MCF 10A (cell line): ENCODE measurements at regions not wholly inside any gene's neighbourhood (a gene's known extent, or its start where the extent isn't known, plus 50 kb on each side); places are given as distances from the start of the nearest gene placed in this dataset.

Source experiments
- BruUV-seq: library from RNA; stranded (reverse); fragments of 400-500 nt; replicated peaks from 2 replicates; lab custom pipeline; 2021; lab: Mats Ljungman, UMichigan
- CTCF ChIA-PET: fragments of 300-600 bp; sonication (Branson Sonifier 250); formaldehyde crosslinking; extraction: SDS; loops from one replicate; lab custom pipeline; 2021; ENCODE audit warnings: antibody characterized with exemption, inconsistent platforms; lab: Yijun Ruan, JAX
- POLR2A ChIA-PET: fragments of 300-600, 350-650 bp; sonication (Branson Sonifier 250); formaldehyde crosslinking; extraction: SDS; loops from one replicate; lab custom pipeline; 2020; ENCODE audit warnings: antibody characterized with exemption, inconsistent platforms; lab: Yijun Ruan, JAX
- DNase-seq: peaks from one replicate; pipeline ENCODE4 v3.0.0-alpha.2; 2018; ENCODE audit not compliant: unreplicated experiment
- H3K27ac Mint-ChIP-seq: one replicate; pipeline ENCODE4 v1.8.0; 2022; ENCODE audit warnings: mild to moderate bottlenecking, low read depth, mixed read lengths; ENCODE audit not compliant: unreplicated experiment
- H3K27me3 Mint-ChIP-seq: one replicate; pipeline ENCODE4 v1.8.0; 2022; ENCODE audit warnings: mixed read lengths; ENCODE audit not compliant: insufficient read depth, unreplicated experiment
- H3K36me3 Mint-ChIP-seq: one replicate; pipeline ENCODE4 v1.8.0; 2022; ENCODE audit warnings: mild to moderate bottlenecking, moderate library complexity, mixed read lengths; ENCODE audit not compliant: insufficient read depth, unreplicated experiment
- H3K4me1 Mint-ChIP-seq: one replicate; pipeline ENCODE4 v1.8.0; 2022; ENCODE audit warnings: mixed read lengths; ENCODE audit not compliant: insufficient read depth, unreplicated experiment
- H3K4me3 Mint-ChIP-seq: one replicate; pipeline ENCODE4 v1.8.0; 2022; ENCODE audit warnings: mild to moderate bottlenecking, moderate library complexity, mixed read lengths; ENCODE audit not compliant: unreplicated experiment
- H3K9me3 Mint-ChIP-seq: one replicate; pipeline ENCODE4 v1.8.0; 2022; ENCODE audit warnings: mixed read lengths; ENCODE audit not compliant: unreplicated experiment
- intact Hi-C: fragments of 100-400 bp; cut with micrococcal nuclease; formaldehyde crosslinking; loops from 2 replicates; pipeline ENCODE4 v1.14.1; 2022
- TF ChIP-seq, protein P1 (sequence below): fragments of 200-600 bp; IDR thresholded peaks from one replicate; pipeline ENCODE4 v1.8.0; 2022; ENCODE audit warnings: antibody characterized with exemption, mild to moderate bottlenecking; ENCODE audit not compliant: unreplicated experiment

DNA sequence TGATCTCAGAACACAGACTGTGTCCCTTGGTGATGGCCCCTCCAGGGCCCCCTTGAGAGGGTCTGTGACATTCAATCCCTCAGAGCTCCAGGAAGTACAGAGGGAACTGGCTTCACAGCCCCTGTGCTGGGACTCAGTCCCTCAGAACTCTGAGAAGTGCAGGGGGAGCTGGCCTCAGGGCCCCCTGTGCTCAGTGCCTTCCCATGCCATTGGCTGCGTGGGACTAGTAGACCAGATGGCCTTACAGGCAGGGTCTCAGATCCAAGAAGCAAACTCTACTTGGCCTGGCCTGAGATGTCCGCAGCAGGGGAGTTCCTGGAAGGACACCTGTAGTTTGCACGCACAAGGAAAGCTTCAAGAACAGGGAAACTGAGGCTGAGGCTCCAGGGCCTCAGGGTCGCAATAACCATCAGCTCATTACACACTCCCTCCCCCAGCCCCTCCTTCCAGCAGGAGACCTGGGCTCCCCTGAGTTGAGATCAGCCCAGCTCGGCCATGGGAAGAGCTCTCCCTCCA lies 138.4 kb downstream of the BRD1 start:
- POLR2A ChIA-PET: no interaction called here
- H3K36me3 Mint-ChIP-seq: peaks cover 4% of the 10 kb centered on the region
- CTCF ChIA-PET: no interaction called here
- intact Hi-C loops: no loop called here
- no TSS peak for BruUV-seq
- H3K4me1 Mint-ChIP-seq: no peaks in the 10 kb centered on the region
- TF ChIP-seq, protein P1, sequence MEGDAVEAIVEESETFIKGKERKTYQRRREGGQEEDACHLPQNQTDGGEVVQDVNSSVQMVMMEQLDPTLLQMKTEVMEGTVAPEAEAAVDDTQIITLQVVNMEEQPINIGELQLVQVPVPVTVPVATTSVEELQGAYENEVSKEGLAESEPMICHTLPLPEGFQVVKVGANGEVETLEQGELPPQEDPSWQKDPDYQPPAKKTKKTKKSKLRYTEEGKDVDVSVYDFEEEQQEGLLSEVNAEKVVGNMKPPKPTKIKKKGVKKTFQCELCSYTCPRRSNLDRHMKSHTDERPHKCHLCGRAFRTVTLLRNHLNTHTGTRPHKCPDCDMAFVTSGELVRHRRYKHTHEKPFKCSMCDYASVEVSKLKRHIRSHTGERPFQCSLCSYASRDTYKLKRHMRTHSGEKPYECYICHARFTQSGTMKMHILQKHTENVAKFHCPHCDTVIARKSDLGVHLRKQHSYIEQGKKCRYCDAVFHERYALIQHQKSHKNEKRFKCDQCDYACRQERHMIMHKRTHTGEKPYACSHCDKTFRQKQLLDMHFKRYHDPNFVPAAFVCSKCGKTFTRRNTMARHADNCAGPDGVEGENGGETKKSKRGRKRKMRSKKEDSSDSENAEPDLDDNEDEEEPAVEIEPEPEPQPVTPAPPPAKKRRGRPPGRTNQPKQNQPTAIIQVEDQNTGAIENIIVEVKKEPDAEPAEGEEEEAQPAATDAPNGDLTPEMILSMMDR: no peak
- no peak for DNase-seq
- no peaks in the 10 kb centered on the region for H3K27me3 Mint-ChIP-seq
- no peak overlapping the region for H3K4me3 Mint-ChIP-seq
- H3K9me3 Mint-ChIP-seq: peaks cover 8% of the 10 kb centered on the region
- H3K27ac Mint-ChIP-seq: no peak overlapping the region

DNA sequence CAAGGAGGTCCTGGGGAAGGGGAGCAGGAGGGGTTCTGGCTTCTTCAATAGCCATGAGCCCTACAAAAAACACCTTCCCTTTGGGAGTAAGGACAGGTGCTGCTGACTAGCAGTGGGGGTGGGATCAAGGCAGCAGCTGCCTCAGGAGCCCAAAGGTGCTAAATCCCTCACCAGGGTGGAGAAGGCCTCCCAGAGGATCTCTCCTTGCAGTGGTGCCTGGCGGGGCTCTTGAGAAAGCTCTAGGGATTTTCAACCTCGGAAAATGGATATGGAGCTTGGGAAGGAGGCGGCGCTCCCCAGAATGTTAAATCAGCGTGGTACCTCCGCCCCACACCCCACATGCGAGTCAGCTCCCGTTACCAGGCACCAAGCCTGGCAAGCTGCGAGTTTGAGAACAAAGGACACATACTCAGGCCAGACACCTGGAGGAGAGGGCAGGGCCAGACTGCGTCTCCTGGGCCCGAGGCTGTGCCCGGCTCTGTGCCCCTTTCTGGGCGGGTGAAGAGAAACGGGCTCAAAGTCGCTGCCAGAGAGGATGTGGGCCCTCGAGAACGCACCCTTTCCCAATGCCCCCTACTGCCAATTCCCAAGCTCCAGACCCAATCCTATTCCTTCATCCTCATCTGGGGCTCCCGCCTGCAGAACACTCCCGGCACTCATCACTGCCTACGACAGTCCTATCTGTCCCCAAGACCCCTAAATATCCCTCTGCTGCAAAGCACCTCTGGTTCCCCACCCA lies 139.0 kb downstream of the BRD1 start:
- TF ChIP-seq, protein P1: no peak
- Mint-ChIP-seq H3K27ac (no peak overlapping the region), H3K9me3 (peaks cover 8% of the 10 kb centered on the region), H3K36me3 (peaks cover 4% of the 10 kb centered on the region), H3K27me3 (no peaks in the 10 kb centered on the region), H3K4me3 (no peak overlapping the region), H3K4me1 (no peaks in the 10 kb centered on the region)
- POLR2A ChIA-PET: no interaction called here
- no peak for DNase-seq
- BruUV-seq: no TSS peak
- intact Hi-C loops: no loop called here
- CTCF ChIA-PET: no interaction called here

DNA sequence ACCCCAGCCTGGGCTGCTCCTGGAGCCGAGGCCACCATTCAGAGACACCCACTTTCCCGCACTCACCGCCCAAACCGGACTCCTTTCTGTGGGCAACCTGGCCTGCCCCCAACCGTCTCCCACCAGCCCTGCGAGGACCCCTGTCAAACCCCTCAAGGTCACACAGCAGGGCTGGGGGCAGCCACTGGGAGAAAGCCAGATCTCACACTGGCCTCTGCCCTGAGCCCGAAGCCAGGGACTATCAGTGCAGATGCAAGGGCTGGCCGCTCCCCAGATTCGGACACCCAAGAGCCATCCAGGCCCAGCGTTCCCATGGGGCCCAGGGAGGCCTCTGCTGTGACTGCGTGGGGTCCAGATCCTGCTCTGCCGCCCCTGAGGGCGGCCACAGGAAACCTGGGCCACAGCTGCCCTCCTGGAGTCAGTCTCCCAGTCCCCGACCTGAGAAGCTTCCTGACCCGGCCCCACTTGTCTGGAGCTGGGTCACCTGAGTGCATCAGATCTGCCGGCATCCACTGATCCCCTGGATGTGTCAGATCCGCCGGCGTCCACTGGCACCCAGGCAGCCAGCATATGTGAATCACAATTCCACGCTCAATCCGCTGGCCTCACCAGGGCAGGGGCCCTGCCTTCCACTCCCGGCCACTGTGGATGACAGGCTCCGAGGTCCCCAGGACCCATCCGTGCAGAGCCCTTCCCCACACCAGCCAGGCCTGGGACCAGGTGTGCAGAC lies 139.7 kb downstream of the BRD1 start:
- Mint-ChIP-seq H3K4me1 (no peaks in the 10 kb centered on the region), H3K9me3 (peaks cover 11% of the 10 kb centered on the region), H3K27me3 (no peaks in the 10 kb centered on the region), H3K36me3 (peaks cover 4% of the 10 kb centered on the region), H3K27ac (no peak overlapping the region), H3K4me3 (no peak overlapping the region)
- no TSS peak for BruUV-seq
- CTCF ChIA-PET: no interaction called here
- intact Hi-C loops: no loop called here
- POLR2A ChIA-PET: no interaction called here
- TF ChIP-seq, protein P1: no peak
- no peak for DNase-seq

DNA sequence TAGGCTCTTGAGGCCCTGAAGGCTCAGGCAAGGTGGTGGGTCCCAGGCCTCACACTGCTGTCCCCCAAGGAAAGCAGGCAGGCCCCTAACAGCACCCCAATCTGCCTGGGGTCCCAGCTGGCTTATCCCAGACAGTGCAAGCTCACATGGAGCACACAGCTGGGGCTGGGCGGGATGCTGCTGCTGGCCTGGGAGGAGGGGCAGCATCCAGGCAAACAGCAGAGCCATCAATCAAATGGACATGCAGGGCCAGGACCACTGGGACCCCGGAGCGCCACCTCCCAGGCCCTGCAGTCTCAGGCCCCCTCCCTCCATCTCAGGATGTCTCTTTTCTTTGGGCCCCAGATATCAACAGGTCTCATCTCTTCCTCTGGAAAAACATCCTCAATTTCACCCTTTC lies 140.3 kb downstream of the BRD1 start:
- no peaks in the 10 kb centered on the region for H3K27me3 Mint-ChIP-seq
- H3K4me3 Mint-ChIP-seq: no peak overlapping the region
- no peaks in the 10 kb centered on the region for H3K4me1 Mint-ChIP-seq
- no peak overlapping the region for H3K27ac Mint-ChIP-seq
- TF ChIP-seq, protein P1: no peak
- DNase-seq: no peak
- BruUV-seq: no TSS peak
- peaks cover 4% of the 10 kb centered on the region for H3K36me3 Mint-ChIP-seq
- intact Hi-C loops: no loop called here
- H3K9me3 Mint-ChIP-seq: peaks cover 15% of the 10 kb centered on the region
- POLR2A ChIA-PET: no interaction called here
- CTCF ChIA-PET: no interaction called here
